HL-60 (cell line): ENCODE measurements at regions not wholly inside any gene's neighbourhood (a gene's known extent, or its start where the extent isn't known, plus 50 kb on each side); places are given as distances from the start of the nearest gene placed in this dataset.

Experiments used
- CTCF ChIP-seq: IDR thresholded peaks from one replicate; pipeline ENCODE4 v1.5.1; 2011; ENCODE audit warnings: low read length, control low read depth, inconsistent platforms; ENCODE audit not compliant: insufficient read depth
- POLR2AphosphoS5 ChIP-seq: IDR thresholded peaks from 2 replicates; pipeline ENCODE4 v1.6.1; 2012; ENCODE audit warnings: low read depth
- REST ChIP-seq: IDR thresholded peaks from 2 replicates; pipeline ENCODE4 v1.6.1; 2012; ENCODE audit warnings: low read depth; ENCODE audit not compliant: insufficient replicate concordance
- SPI1 ChIP-seq: IDR thresholded peaks from 2 replicates; pipeline ENCODE4 v1.6.1; 2012; ENCODE audit warnings: low read depth, mild to moderate bottlenecking, borderline replicate concordance

GRCh38 chr1:30101016-30101415 lies 622.4 kb downstream of the MATN1 start:
- TF ChIP-seq CTCF, result no peak
- no peak for TF ChIP-seq SPI1
- no peak for TF ChIP-seq REST
- TF ChIP-seq POLR2AphosphoS5, result no peak
